GM12878 (cell line): ENCODE measurements at regions not wholly inside any gene's neighbourhood (a gene's known extent, or its start where the extent isn't known, plus 50 kb on each side); places are given as distances from the start of the nearest gene placed in this dataset.

Experiments used
- CHD2 ChIP-seq: IDR thresholded peaks from 2 replicates; pipeline ENCODE4 v1.6.1; 2011; ENCODE audit warnings: low read depth, low read length, improper control_type of control experiment, borderline replicate concordance
- CTCF ChIP-seq, 3 experiments: IDR thresholded peaks in 2 of 3; conservative IDR thresholded peaks in 1 of 3; 2 replicates each; pipeline ENCODE4 v1.5.1; 2011; ENCODE audit warnings: low read depth in 3 of 3, low read length in 3 of 3, mild to moderate bottlenecking in 3 of 3, control low read depth in 2 of 3, moderate library complexity in 2 of 3, inconsistent platforms in 1 of 3, mixed read lengths in 1 of 3; ENCODE audit not compliant: control insufficient read depth in 2 of 3, insufficient read depth in 1 of 3; ENCODE audit errors: extremely low read depth in 1 of 3
- EP300 ChIP-seq, 2 experiments: fragments of 150-350 bp in 1 of 2; IDR thresholded peaks; 2 replicates each; pipeline ENCODE4 v1.6.1; 2011 to 2012; ENCODE audit warnings: low read depth in 2 of 2, low read length in 2 of 2, borderline replicate concordance in 1 of 2, improper control_type of control experiment in 1 of 2, inconsistent platforms in 1 of 2; ENCODE audit not compliant: control insufficient read depth in 1 of 2
- POLR2A ChIP-seq: IDR thresholded peaks from 2 replicates; pipeline ENCODE4 v1.6.1; 2011; ENCODE audit warnings: low read depth, mild to moderate bottlenecking, low read length
- RCOR1 ChIP-seq: conservative IDR thresholded peaks from 2 replicates; pipeline ENCODE4 v1.6.1; 2012; ENCODE audit warnings: low read depth, low read length, improper control_type of control experiment
- SRF ChIP-seq, 2 experiments: IDR thresholded peaks; 2 replicates each; pipeline ENCODE4 v1.6.1; 2011; ENCODE audit warnings: low read depth in 2 of 2, low read length in 2 of 2, mild to moderate bottlenecking in 1 of 2, moderate library complexity in 1 of 2
- ZBTB40 ChIP-seq: fragments of 450-650 bp; IDR thresholded peaks from 2 replicates; pipeline ENCODE4 v1.6.1; 2016; ENCODE audit warnings: mild to moderate bottlenecking, moderate library complexity, borderline replicate concordance

GRCh38 chr1:22379566-22379965 is 72.1 kb upstream of the ZBTB40 start:
- TF ChIP-seq ZBTB40: no peak
- TF ChIP-seq EP300 (IDR thresholded peaks at IDR 0.05; ENCODE audit: borderline replicate concordance in 1 of 2, control insufficient read depth in 1 of 2, low read depth in 2 of 2, low read length in 2 of 2): no peak
- TF ChIP-seq POLR2A: no peak
- no peak for TF ChIP-seq SRF (IDR thresholded peaks at IDR 0.05; ENCODE audit: low read depth in 2 of 2, low read length in 2 of 2)
- TF ChIP-seq CTCF (IDR thresholded peaks at IDR 0.05 in 2 of 3, conservative IDR thresholded peaks at IDR 0.05 in 1 of 3; ENCODE audit: control insufficient read depth in 2 of 3, extremely low read depth in 1 of 3, insufficient read depth in 1 of 3, low read depth in 3 of 3, low read length in 3 of 3): no peak
- TF ChIP-seq RCOR1: no peak
- TF ChIP-seq CHD2: no peak
